ENCODE measurements at regions not wholly inside any gene's neighbourhood (a gene's known extent, or its start where the extent isn't known, plus 50 kb on each side); places are given as distances from the start of the nearest gene placed in this dataset.
"Not testable (repeated sequence)": the region's sequence is repeated elsewhere in the genome, so short reads cannot be mapped to it uniquely, and the experiment has no call there.

GRCh38 chr11:67744231-67744630 lies 69.8 kb upstream of the ALDH3B2 start:
- H3K36me3 ChIP-seq (ENCODE audit: control insufficient read depth in 2 of 4, insufficient read depth in 4 of 4, low read length in 3 of 4); H2BK12ac ChIP-seq (ENCODE audit: low read depth, low read length); H3K56ac ChIP-seq (replicated peaks; ENCODE audit: insufficient read length, low read depth, low read length); H3K9me3 ChIP-seq (ENCODE audit: insufficient read depth in 2 of 2, low read depth in 1 of 2, low read length in 1 of 2); H2BK20ac ChIP-seq (ENCODE audit: low read length); H3K4me1 ChIP-seq (replicated peaks in 1 of 4; ENCODE audit: control insufficient read depth in 3 of 4, insufficient read depth in 4 of 4, low read length in 3 of 4); H3K27ac ChIP-seq (ENCODE audit: low read depth, low read length); H3K14ac ChIP-seq (ENCODE audit: insufficient read length); FAIRE-seq; H2AK5ac ChIP-seq (ENCODE audit: low read depth, low read length); H3K27me3 ChIP-seq (replicated peaks in 1 of 4; ENCODE audit: control insufficient read depth in 3 of 4, extremely low read depth in 1 of 4, insufficient read depth in 3 of 4, low read length in 3 of 4); H3K18ac ChIP-seq (ENCODE audit: extremely low read depth, low read length); H4K20me1 ChIP-seq (replicated peaks in 1 of 2; ENCODE audit: control insufficient read depth in 1 of 2, insufficient read depth in 2 of 2, low read length in 2 of 2); H3K4me2 ChIP-seq (ENCODE audit: insufficient read depth in 1 of 2, low read depth in 2 of 2, low read length in 2 of 2); DNase-seq (ENCODE audit: low read depth in 1 of 2, low spot score in 2 of 2); H3K4ac ChIP-seq (replicated peaks; ENCODE audit: insufficient read length, low read depth, low read length); H3K23ac ChIP-seq (ENCODE audit: insufficient read length); H4K5ac ChIP-seq (ENCODE audit: insufficient read length, low read depth, low read length); H2BK120ac ChIP-seq (replicated peaks; ENCODE audit: low read depth, low read length); H3K4me3 ChIP-seq (ENCODE audit: extremely low read depth in 1 of 4, insufficient read depth in 2 of 4, low read depth in 3 of 4, low read length in 4 of 4); H2BK15ac ChIP-seq (ENCODE audit: low read length); H3K23me2 ChIP-seq (ENCODE audit: low read depth, low read length); H2AFZ ChIP-seq (ENCODE audit: low read length); POLR2A ChIA-PET (ENCODE audit: partially characterized antibody); CTCF ChIA-PET (ENCODE audit: partially characterized antibody); H3K79me2 ChIP-seq (ENCODE audit: control insufficient read depth in 1 of 2, insufficient read depth in 2 of 2, low read length in 2 of 2); H4K91ac ChIP-seq (replicated peaks; ENCODE audit: insufficient read length, low read length); H3K9ac ChIP-seq (replicated peaks in 1 of 4; ENCODE audit: extremely low read depth in 1 of 4, low read depth in 3 of 4, low read length in 3 of 4); H4K8ac ChIP-seq (ENCODE audit: extremely low read depth, insufficient read depth, low read length); H2BK5ac ChIP-seq (ENCODE audit: low read depth, low read length); H3K79me1 ChIP-seq (ENCODE audit: low read depth, low read length): not testable (repeated sequence)
- WGBS, 2 experiments (ENCODE audit: extremely low coverage in 1 of 2, insufficient coverage in 1 of 2, insufficient read length in 1 of 2, insufficient replicate concordance in 2 of 2, low coverage in 1 of 2, low lambda C conversion rate in 2 of 2, missing lambda C conversion rate in 1 of 2) = 86% methylated on average over 9 of the region's 9 CpGs; no CpG with 5 or more reads in 1 of the 2 experiments

DNA sequence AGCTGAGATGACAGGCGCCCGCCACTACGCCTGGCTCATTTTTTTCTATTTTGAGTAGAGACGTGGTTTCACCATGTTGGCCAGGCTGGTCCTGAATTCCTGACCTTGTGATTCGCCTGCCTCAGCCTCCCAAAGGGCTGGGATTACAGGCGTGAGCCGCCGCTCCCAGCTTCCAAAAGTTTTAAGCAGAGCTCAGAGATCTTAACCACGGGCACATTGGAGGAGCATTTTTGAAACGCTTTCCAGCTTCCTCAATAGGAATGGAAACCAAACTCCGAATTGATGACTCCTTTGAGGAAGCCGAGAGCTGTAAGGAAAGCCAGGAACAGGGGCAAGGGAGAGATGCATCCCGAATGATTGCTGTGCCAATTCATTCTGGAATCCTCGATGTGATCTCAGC lies 63.8 kb upstream of the ALDH3B2 start:
- DNase-seq (ENCODE audit: low read depth in 1 of 2, low spot score in 2 of 2); H4K8ac ChIP-seq (ENCODE audit: extremely low read depth, insufficient read depth, low read length); H2BK5ac ChIP-seq (ENCODE audit: low read depth, low read length); H3K14ac ChIP-seq (ENCODE audit: insufficient read length); H3K23ac ChIP-seq (ENCODE audit: insufficient read length); H3K27me3 ChIP-seq (replicated peaks in 1 of 4; ENCODE audit: control insufficient read depth in 3 of 4, extremely low read depth in 1 of 4, insufficient read depth in 3 of 4, low read length in 3 of 4); CTCF ChIA-PET (ENCODE audit: partially characterized antibody); H3K4me1 ChIP-seq (replicated peaks in 1 of 4; ENCODE audit: control insufficient read depth in 3 of 4, insufficient read depth in 4 of 4, low read length in 3 of 4); H2BK15ac ChIP-seq (ENCODE audit: low read length); H2AK5ac ChIP-seq (ENCODE audit: low read depth, low read length); H3K79me1 ChIP-seq (ENCODE audit: low read depth, low read length); H4K91ac ChIP-seq (replicated peaks; ENCODE audit: insufficient read length, low read length); H4K5ac ChIP-seq (ENCODE audit: insufficient read length, low read depth, low read length); H3K9me3 ChIP-seq (ENCODE audit: insufficient read depth in 2 of 2, low read depth in 1 of 2, low read length in 1 of 2); H3K27ac ChIP-seq (ENCODE audit: low read depth, low read length); H4K20me1 ChIP-seq (replicated peaks in 1 of 2; ENCODE audit: control insufficient read depth in 1 of 2, insufficient read depth in 2 of 2, low read length in 2 of 2); H3K9ac ChIP-seq (replicated peaks in 1 of 4; ENCODE audit: extremely low read depth in 1 of 4, low read depth in 3 of 4, low read length in 3 of 4); H3K18ac ChIP-seq (ENCODE audit: extremely low read depth, low read length); POLR2A ChIA-PET (ENCODE audit: partially characterized antibody); H3K56ac ChIP-seq (replicated peaks; ENCODE audit: insufficient read length, low read depth, low read length); H3K4ac ChIP-seq (replicated peaks; ENCODE audit: insufficient read length, low read depth, low read length); H2BK20ac ChIP-seq (ENCODE audit: low read length); H3K4me3 ChIP-seq (ENCODE audit: extremely low read depth in 1 of 4, insufficient read depth in 2 of 4, low read depth in 3 of 4, low read length in 4 of 4); H3K4me2 ChIP-seq (ENCODE audit: insufficient read depth in 1 of 2, low read depth in 2 of 2, low read length in 2 of 2); H2BK12ac ChIP-seq (ENCODE audit: low read depth, low read length); H2BK120ac ChIP-seq (replicated peaks; ENCODE audit: low read depth, low read length); FAIRE-seq; H3K79me2 ChIP-seq (ENCODE audit: control insufficient read depth in 1 of 2, insufficient read depth in 2 of 2, low read length in 2 of 2); H3K23me2 ChIP-seq (ENCODE audit: low read depth, low read length); H2AFZ ChIP-seq (ENCODE audit: low read length); H3K36me3 ChIP-seq (ENCODE audit: control insufficient read depth in 2 of 4, insufficient read depth in 4 of 4, low read length in 3 of 4): not testable (repeated sequence)
- 92% methylated on average over 8 of the region's 14 CpGs; no CpG with 5 or more reads in 1 of the 2 experiments for WGBS, 2 experiments (ENCODE audit: extremely low coverage in 1 of 2, insufficient coverage in 1 of 2, insufficient read length in 1 of 2, insufficient replicate concordance in 2 of 2, low coverage in 1 of 2, low lambda C conversion rate in 2 of 2, missing lambda C conversion rate in 1 of 2)

All from H1 (cell line).